Activated CD8-positive, alpha-beta T cell treated with anti-CD3 and anti-CD28 coated beads for 36 hours (primary cell): ENCODE measurements at regions not wholly inside any gene's neighbourhood (a gene's known extent, or its start where the extent isn't known, plus 50 kb on each side); places are given as distances from the start of the nearest gene placed in this dataset.

Source experiments
- ATAC-seq: fragments of 200-7000 bp; cut with Tn5 transposase; one replicate; pipeline ENCODE4 v1.10.0; 2021; ENCODE audit warnings: mild to moderate bottlenecking, moderate library complexity
- CTCF ChIA-PET: fragments of 350-600 bp; sonication (Branson Sonifier 250); formaldehyde crosslinking; loops from one replicate; lab custom pipeline; 2021; ENCODE audit warnings: antibody characterized with exemption; lab: Charles Lee
- POLR2A ChIA-PET: fragments of 350-600 bp; sonication (Branson Sonifier 250); formaldehyde crosslinking; loops from one replicate; lab custom pipeline; 2021; ENCODE audit warnings: antibody characterized with exemption; lab: Charles Lee
- DNase-seq: peaks from one replicate; pipeline ENCODE4 v3.0.0-alpha.2; 2020
- H3K27ac Mint-ChIP-seq: one replicate; pipeline ENCODE4 v1.8.0; 2021; ENCODE audit warnings: mild to moderate bottlenecking, mixed read lengths
- H3K27me3 Mint-ChIP-seq: one replicate; pipeline ENCODE4 v1.8.0; 2021; ENCODE audit warnings: mixed read lengths
- H3K36me3 Mint-ChIP-seq: one replicate; pipeline ENCODE4 v1.8.0; 2021; ENCODE audit warnings: low read depth, mixed read lengths
- H3K4me1 Mint-ChIP-seq: one replicate; pipeline ENCODE4 v1.8.0; 2021; ENCODE audit warnings: low read depth, mixed read lengths
- H3K4me3 Mint-ChIP-seq: one replicate; pipeline ENCODE4 v1.8.0; 2021; ENCODE audit warnings: mild to moderate bottlenecking, moderate library complexity, mixed read lengths
- H3K9me3 Mint-ChIP-seq: one replicate; pipeline ENCODE4 v1.8.0; 2021; ENCODE audit warnings: mixed read lengths
- intact Hi-C: fragments of 100-400 bp; cut with micrococcal nuclease; formaldehyde crosslinking; loops from one replicate; pipeline ENCODE4 v1.10.0; 2022
- TF ChIP-seq, protein P1 (sequence below): fragments of 200-600 bp; IDR thresholded peaks from one replicate; pipeline ENCODE4 v1.8.0; 2022; ENCODE audit warnings: antibody characterized with exemption, mild to moderate bottlenecking

DNA sequence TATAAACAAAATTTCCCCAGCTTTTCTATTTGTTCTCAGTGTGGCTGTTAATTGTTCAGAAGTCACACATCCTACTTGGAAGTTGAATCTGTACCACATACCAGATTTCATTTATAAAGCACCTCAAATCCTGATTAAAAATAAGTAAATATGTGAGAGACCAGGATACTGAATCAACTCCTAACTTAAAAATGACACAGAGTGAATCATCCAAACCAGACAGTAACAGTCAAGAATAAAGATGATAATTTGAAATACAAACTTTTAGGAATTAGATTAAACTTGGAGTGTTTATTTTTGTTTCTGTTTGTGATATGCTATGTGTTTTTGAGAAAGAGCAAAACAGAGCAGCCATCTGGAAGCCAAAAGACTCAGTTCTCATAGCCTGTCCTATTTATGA lies 633.2 kb upstream of the RORB start:
- ChIA-PET POLR2A (no interaction called here), CTCF (no interaction called here)
- ATAC-seq (no peak), DNase-seq (no peak)
- Mint-ChIP-seq H3K9me3 (no peaks in the 10 kb centered on the region), H3K27ac (no peak overlapping the region), H3K4me1 (peaks cover 2% of the 10 kb centered on the region), H3K4me3 (no peak overlapping the region), H3K36me3 (no peaks in the 10 kb centered on the region), H3K27me3 (no peaks in the 10 kb centered on the region)
- intact Hi-C loops = no loop called here
- TF ChIP-seq, protein P1, sequence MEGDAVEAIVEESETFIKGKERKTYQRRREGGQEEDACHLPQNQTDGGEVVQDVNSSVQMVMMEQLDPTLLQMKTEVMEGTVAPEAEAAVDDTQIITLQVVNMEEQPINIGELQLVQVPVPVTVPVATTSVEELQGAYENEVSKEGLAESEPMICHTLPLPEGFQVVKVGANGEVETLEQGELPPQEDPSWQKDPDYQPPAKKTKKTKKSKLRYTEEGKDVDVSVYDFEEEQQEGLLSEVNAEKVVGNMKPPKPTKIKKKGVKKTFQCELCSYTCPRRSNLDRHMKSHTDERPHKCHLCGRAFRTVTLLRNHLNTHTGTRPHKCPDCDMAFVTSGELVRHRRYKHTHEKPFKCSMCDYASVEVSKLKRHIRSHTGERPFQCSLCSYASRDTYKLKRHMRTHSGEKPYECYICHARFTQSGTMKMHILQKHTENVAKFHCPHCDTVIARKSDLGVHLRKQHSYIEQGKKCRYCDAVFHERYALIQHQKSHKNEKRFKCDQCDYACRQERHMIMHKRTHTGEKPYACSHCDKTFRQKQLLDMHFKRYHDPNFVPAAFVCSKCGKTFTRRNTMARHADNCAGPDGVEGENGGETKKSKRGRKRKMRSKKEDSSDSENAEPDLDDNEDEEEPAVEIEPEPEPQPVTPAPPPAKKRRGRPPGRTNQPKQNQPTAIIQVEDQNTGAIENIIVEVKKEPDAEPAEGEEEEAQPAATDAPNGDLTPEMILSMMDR = no peak

DNA sequence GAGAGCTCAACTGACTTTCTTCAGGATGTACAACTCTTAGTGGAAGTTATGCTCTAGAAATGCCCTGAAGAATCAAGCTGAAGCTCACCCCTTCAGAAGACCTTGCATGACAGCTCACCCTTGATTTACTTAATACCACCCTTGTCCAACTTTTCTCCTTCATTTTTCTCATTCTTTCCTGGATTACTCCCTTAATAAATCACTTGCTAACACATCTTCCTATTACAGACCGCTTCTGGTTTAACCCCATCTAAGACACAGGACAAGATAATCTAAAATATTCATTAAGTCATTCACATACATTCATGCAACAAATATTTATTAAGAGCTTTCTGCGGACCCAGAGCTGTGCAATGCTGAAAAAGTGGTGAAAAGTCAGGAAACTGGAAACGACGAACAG lies 630.7 kb upstream of the RORB start:
- CTCF ChIA-PET = no interaction called here
- DNase-seq (no peak), ATAC-seq (no peak)
- intact Hi-C loops = no loop called here
- Mint-ChIP-seq H3K4me1 (peaks cover 7% of the 10 kb centered on the region), H3K27ac (no peak overlapping the region), H3K36me3 (no peaks in the 10 kb centered on the region), H3K4me3 (no peak overlapping the region), H3K27me3 (no peaks in the 10 kb centered on the region), H3K9me3 (no peaks in the 10 kb centered on the region)
- POLR2A ChIA-PET = interaction anchor here (0.7 kb wide), 1 partner anchor 134 kb away, joined by 3 read pairs; no protein-coding TSS in a partner anchor
- TF ChIP-seq, protein P1 = no peak

DNA sequence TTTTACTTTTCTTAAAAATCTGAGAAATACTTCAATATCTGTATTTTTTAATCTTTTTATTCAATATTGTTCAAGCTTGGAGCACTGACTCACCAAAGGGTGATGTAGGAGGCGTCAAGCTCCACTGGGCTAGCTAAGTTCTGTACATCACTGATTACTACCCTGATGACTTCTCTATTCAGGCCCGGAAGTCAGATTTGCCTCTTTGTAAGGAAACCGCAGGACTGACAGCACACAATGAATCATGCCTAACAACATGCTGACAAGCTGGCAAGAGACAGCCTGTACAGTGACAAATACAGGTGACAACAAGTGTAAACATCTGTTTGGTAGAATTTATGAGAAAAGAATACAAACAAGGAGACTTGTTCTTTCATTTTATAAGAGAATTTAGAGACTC lies 627.9 kb upstream of the RORB start:
- TF ChIP-seq, protein P1 = no peak
- Mint-ChIP-seq H3K27ac (no peak overlapping the region), H3K4me3 (no peak overlapping the region), H3K36me3 (no peaks in the 10 kb centered on the region), H3K9me3 (no peaks in the 10 kb centered on the region), H3K27me3 (no peaks in the 10 kb centered on the region), H3K4me1 (peaks cover 7% of the 10 kb centered on the region)
- intact Hi-C loops = no loop called here
- POLR2A ChIA-PET = no interaction called here
- CTCF ChIA-PET = no interaction called here
- peak; percentile 98 for ATAC-seq
- peak; percentile 67 for DNase-seq

DNA sequence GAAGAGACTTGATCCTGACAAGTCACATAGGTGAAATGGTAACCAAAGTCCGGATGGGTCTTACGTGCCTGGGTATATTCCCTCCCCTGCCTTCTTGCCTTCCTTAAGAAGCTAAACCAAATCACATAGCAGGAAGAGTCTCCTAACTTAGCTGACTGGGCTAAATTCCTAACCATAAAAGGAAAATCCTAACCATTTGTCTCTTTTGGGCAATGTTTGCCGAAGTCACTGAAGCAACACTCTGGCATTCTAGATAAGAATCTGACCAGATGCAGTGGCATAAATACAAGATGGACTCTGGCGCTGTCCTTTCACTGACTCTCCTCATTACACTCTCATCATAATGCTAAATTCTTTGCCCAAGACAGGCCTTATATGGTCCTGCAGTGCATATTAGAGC lies 625.5 kb upstream of the RORB start:
- DNase-seq (no peak), ATAC-seq (no peak)
- H3K27ac Mint-ChIP-seq = no peak overlapping the region
- H3K9me3 Mint-ChIP-seq = no peaks in the 10 kb centered on the region
- ChIA-PET CTCF (no interaction called here), POLR2A (no interaction called here)
- no peaks in the 10 kb centered on the region for H3K36me3 Mint-ChIP-seq
- H3K27me3 Mint-ChIP-seq = no peaks in the 10 kb centered on the region
- no peak overlapping the region for H3K4me3 Mint-ChIP-seq
- intact Hi-C loops = no loop called here
- TF ChIP-seq, protein P1 = no peak
- H3K4me1 Mint-ChIP-seq = peaks cover 7% of the 10 kb centered on the region

DNA sequence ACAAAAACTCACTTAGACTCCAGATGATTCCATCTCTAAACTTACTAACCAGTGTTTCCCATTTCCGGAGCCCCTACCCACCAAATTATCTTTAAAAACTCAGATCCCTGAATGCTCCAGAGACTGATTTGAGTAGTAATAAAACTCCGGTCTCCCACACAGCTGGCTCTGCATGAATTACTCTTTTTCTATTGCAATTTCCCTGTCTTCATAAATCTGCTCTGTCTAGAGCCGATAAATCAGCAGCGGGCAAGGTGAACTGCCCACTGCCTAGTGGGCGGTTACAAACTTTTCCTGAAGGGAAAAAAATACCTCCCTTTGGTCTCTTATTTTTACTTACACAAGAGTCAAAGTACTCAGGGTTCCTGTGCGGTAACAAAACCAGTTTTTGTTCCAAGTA lies 624.4 kb upstream of the RORB start:
- Mint-ChIP-seq H3K27me3 (no peaks in the 10 kb centered on the region), H3K4me1 (peaks cover 7% of the 10 kb centered on the region), H3K4me3 (no peak overlapping the region), H3K9me3 (no peaks in the 10 kb centered on the region), H3K36me3 (no peaks in the 10 kb centered on the region), H3K27ac (no peak overlapping the region)
- CTCF ChIA-PET = no interaction called here
- no peak for DNase-seq
- no peak for ATAC-seq
- intact Hi-C loops = no loop called here
- TF ChIP-seq, protein P1 = no peak
- POLR2A ChIA-PET = no interaction called here
